ENCODE measurements at regions not wholly inside any gene's neighbourhood (a gene's known extent, or its start where the extent isn't known, plus 50 kb on each side); places are given as distances from the start of the nearest gene placed in this dataset.
"Not testable (repeated sequence)": the region's sequence is repeated elsewhere in the genome, so short reads cannot be mapped to it uniquely, and the experiment has no call there.

GRCh38 chrX:128582036-128582435, 529.8 kb upstream of the ACTRT1 start:
- no peak for DNase-seq

GRCh38 chrX:128581615-128582014, 529.4 kb upstream of the ACTRT1 start:
- no peak for DNase-seq

- no peak for DNase-seq
Observed at GRCh38 chrX:128543114-128543513, 490.9 kb upstream of the ACTRT1 start.

- DNase-seq = peak; percentile 1
Observed at GRCh38 chrX:128518508-128518907, 466.3 kb upstream of the ACTRT1 start.

- DNase-seq = no peak
Observed at GRCh38 chrX:128517691-128518090, 465.5 kb upstream of the ACTRT1 start.

- no peak for DNase-seq
Observed at GRCh38 chrX:128504496-128504895, 452.3 kb upstream of the ACTRT1 start.

- no peak for DNase-seq
Observed at GRCh38 chrX:128464116-128464515, 411.9 kb upstream of the ACTRT1 start.

- no peak for DNase-seq
Observed at GRCh38 chrX:128460835-128461234, 408.6 kb upstream of the ACTRT1 start.

- no peak for DNase-seq
Observed at GRCh38 chrX:128458888-128459287, 406.7 kb upstream of the ACTRT1 start.

- DNase-seq = no peak
Observed at GRCh38 chrX:128457674-128458073, 405.5 kb upstream of the ACTRT1 start.

- no peak for DNase-seq
Observed at GRCh38 chrX:128439159-128439558, 387.0 kb upstream of the ACTRT1 start.

- no peak for DNase-seq
Observed at GRCh38 chrX:128438082-128438481, 385.9 kb upstream of the ACTRT1 start.

- DNase-seq = no peak
Observed at GRCh38 chrX:128436397-128437103, 384.3 kb upstream of the ACTRT1 start.

GRCh38 chrX:128425546-128425945, 373.3 kb upstream of the ACTRT1 start:
- DNase-seq = no peak

GRCh38 chrX:128408842-128409241, 356.6 kb upstream of the ACTRT1 start:
- DNase-seq = no peak

GRCh38 chrX:128396601-128397000, 344.4 kb upstream of the ACTRT1 start:
- DNase-seq = no peak

- not testable (repeated sequence) for DNase-seq
Observed at GRCh38 chrX:128383846-128384245, 331.6 kb upstream of the ACTRT1 start.

- DNase-seq = no peak
Observed at GRCh38 chrX:128365492-128365891, 313.3 kb upstream of the ACTRT1 start.

GRCh38 chrX:128335671-128336070, 283.5 kb upstream of the ACTRT1 start:
- no peak for DNase-seq

GRCh38 chrX:128334821-128335220, 282.6 kb upstream of the ACTRT1 start:
- no peak for DNase-seq

GRCh38 chrX:128310912-128311311, 258.7 kb upstream of the ACTRT1 start:
- DNase-seq = no peak

GRCh38 chrX:128309311-128309710, 257.1 kb upstream of the ACTRT1 start:
- no peak for DNase-seq

GRCh38 chrX:128294198-128294597, 242.0 kb upstream of the ACTRT1 start:
- no peak for DNase-seq

GRCh38 chrX:128287693-128288092, 235.5 kb upstream of the ACTRT1 start:
- DNase-seq = no peak

- no peak for DNase-seq
Observed at GRCh38 chrX:128250621-128251020, 198.4 kb upstream of the ACTRT1 start.
